CD14-positive monocyte (primary cell): ENCODE measurements at regions not wholly inside any gene's neighbourhood (a gene's known extent, or its start where the extent isn't known, plus 50 kb on each side); places are given as distances from the start of the nearest gene placed in this dataset.

Experiments
- DNase-seq, 3 donors: peaks; one replicate each; pipeline ENCODE4 v3.0.0-alpha.2; 2011 to 2022
- H2AFZ ChIP-seq: 2 replicates; pipeline ENCODE4 v1.6.0; 2012; ENCODE audit warnings: mild to moderate bottlenecking, low read depth, low read length, inconsistent platforms; ENCODE audit not compliant: insufficient read depth, poor library complexity, severe bottlenecking
- H3K27ac ChIP-seq, 2 donors: 1 replicate in 1 of 2; 2 replicates in 1 of 2; pipeline ENCODE4 v1.5.1; 2012 to 2013; ENCODE audit warnings: low read length in 2 of 2, control low read depth in 1 of 2, inconsistent platforms in 1 of 2, low read depth in 1 of 2, mild to moderate bottlenecking in 1 of 2
- H3K27me3 ChIP-seq, 2 donors: one replicate each; pipeline versions ENCODE4 v1.6.0 to v1.6.1; 2011 to 2013; ENCODE audit warnings: low read length in 2 of 2; ENCODE audit not compliant: control insufficient read depth in 2 of 2, insufficient read depth in 2 of 2
- H3K36me3 ChIP-seq, 2 donors: replicated peaks in 1 of 2; 1 replicate in 1 of 2; 2 replicates in 1 of 2; pipeline versions ENCODE4 v1.5.1 to v1.6.1; 2012 to 2013; ENCODE audit warnings: low read length in 2 of 2, control low read depth in 1 of 2, inconsistent platforms in 1 of 2, mild to moderate bottlenecking in 1 of 2; ENCODE audit not compliant: insufficient read depth in 2 of 2, control insufficient read depth in 1 of 2
- H3K4me1 ChIP-seq, 2 donors: 1 replicate in 1 of 2; 2 replicates in 1 of 2; pipeline versions ENCODE4 v1.5.1 to v1.6.1; 2012 to 2013; ENCODE audit warnings: low read length in 2 of 2, control low read depth in 1 of 2, inconsistent platforms in 1 of 2, mild to moderate bottlenecking in 1 of 2, moderate library complexity in 1 of 2; ENCODE audit not compliant: insufficient read depth in 2 of 2, control insufficient read depth in 1 of 2
- H3K4me2 ChIP-seq: replicated peaks from 2 replicates; pipeline ENCODE3; 2012; ENCODE audit warnings: low read length, moderate library complexity, mild to moderate bottlenecking; ENCODE audit not compliant: poor library complexity, severe bottlenecking; ENCODE audit errors: extremely low read depth
- H3K4me3 ChIP-seq, 3 experiments: fragments of 200-600 bp in 1 of 3; sonication (generic) in 1 of 3; replicated peaks in 1 of 3; 1 replicate in 2 of 3; 2 replicates in 1 of 3; pipeline ENCODE4 v1.5.1; 2011 to 2013; ENCODE audit warnings: low read length in 3 of 3, mild to moderate bottlenecking in 3 of 3, control low read depth in 2 of 3, low read depth in 2 of 3, inconsistent platforms in 1 of 3, moderate library complexity in 1 of 3
- H3K79me2 ChIP-seq: 2 replicates; pipeline ENCODE4 v1.6.0; 2012; ENCODE audit warnings: mild to moderate bottlenecking, control low read depth, inconsistent platforms, low read length, moderate library complexity; ENCODE audit not compliant: insufficient read depth
- H3K9ac ChIP-seq: 2 replicates; pipeline ENCODE4 v1.6.0; 2017; ENCODE audit warnings: low read length, mild to moderate bottlenecking; ENCODE audit not compliant: insufficient read depth, poor library complexity, severe bottlenecking
- H3K9me3 ChIP-seq, 2 donors: replicated peaks in 1 of 2; 1 replicate in 1 of 2; 2 replicates in 1 of 2; pipeline versions ENCODE4 v1.5.1 to v1.6.1; 2012 to 2013; ENCODE audit warnings: low read length in 2 of 2, control low read depth in 1 of 2; ENCODE audit not compliant: control insufficient read depth in 1 of 2, insufficient read depth in 1 of 2
- H4K20me1 ChIP-seq: 2 replicates; pipeline ENCODE4 v1.6.0; 2012; ENCODE audit warnings: mild to moderate bottlenecking, low read length, control low read depth, moderate library complexity; ENCODE audit not compliant: insufficient read depth
- H3K27ac Mint-ChIP-seq, 7 donors: one replicate each; pipeline ENCODE4 v1.8.0; 2020; ENCODE audit warnings: mild to moderate bottlenecking in 7 of 7, mixed read lengths in 7 of 7, moderate library complexity in 6 of 7, inconsistent platforms in 2 of 7
- H3K27me3 Mint-ChIP-seq, 3 donors: one replicate each; pipeline ENCODE4 v1.8.0; 2021 to 2022; ENCODE audit warnings: low read depth in 3 of 3, mild to moderate bottlenecking in 3 of 3, mixed read lengths in 3 of 3, moderate library complexity in 3 of 3, inconsistent platforms in 1 of 3
- H3K36me3 Mint-ChIP-seq, 2 donors: one replicate each; pipeline ENCODE4 v1.8.0; 2020; ENCODE audit warnings: mixed read lengths in 2 of 2, inconsistent platforms in 1 of 2, mild to moderate bottlenecking in 1 of 2
- H3K4me1 Mint-ChIP-seq: one replicate; pipeline ENCODE4 v1.8.0; 2020; ENCODE audit warnings: mild to moderate bottlenecking, mixed read lengths
- H3K4me3 Mint-ChIP-seq, 2 donors: one replicate each; pipeline ENCODE4 v1.8.0; 2020; ENCODE audit warnings: mild to moderate bottlenecking in 2 of 2, mixed read lengths in 2 of 2, moderate library complexity in 1 of 2
- H3K9me3 Mint-ChIP-seq, 7 donors: one replicate each; pipeline ENCODE4 v1.8.0; 2020 to 2022; ENCODE audit warnings: mixed read lengths in 7 of 7, mild to moderate bottlenecking in 6 of 7, moderate library complexity in 6 of 7, inconsistent platforms in 2 of 7
- CTCF ChIP-seq: fragments of 200-600 bp; IDR thresholded peaks from one replicate; pipeline ENCODE4 v1.8.0; 2022; ENCODE audit warnings: antibody characterized with exemption, mild to moderate bottlenecking
- WGBS: methylation state at CpG from one replicate; pipeline ENCODE4 v1.1.5; 2013; ENCODE audit warnings: missing lambda C conversion rate; ENCODE audit not compliant: insufficient coverage; 5-methylcytosine and 5-hydroxymethylcytosine counted together
- intact Hi-C, 2 donors: fragments of 100-400 bp; cut with micrococcal nuclease; formaldehyde crosslinking; loops; one replicate each; pipeline versions ENCODE4 v1.15.0 to v1.15.1; 2023

GRCh38 chr15:68502398-68502901, 70.5 kb upstream of the ITGA11 start:
- peaks cover 2 to 9% (median 4%) of the 10 kb centered on the region in 3 donors for H3K27me3 Mint-ChIP-seq
- no peak for TF ChIP-seq CTCF
- no peaks in the 10 kb centered on the region for H3K36me3 Mint-ChIP-seq
- no peaks in the 10 kb centered on the region for H4K20me1 ChIP-seq
- H3K79me2 ChIP-seq = no peaks in the 10 kb centered on the region
- H3K27me3 ChIP-seq = no peaks in the 10 kb centered on the region
- H3K36me3 ChIP-seq = no peaks in the 10 kb centered on the region
- H3K27ac Mint-ChIP-seq = no peak overlapping the region
- WGBS = 85% methylated on average over 6 of the region's 11 CpGs
- no peak for DNase-seq
- no peak overlapping the region for H3K9ac ChIP-seq
- H3K4me2 ChIP-seq = no peak overlapping the region
- H3K4me3 Mint-ChIP-seq = no peak overlapping the region
- intact Hi-C loops = no loop called here
- H3K4me1 Mint-ChIP-seq = peaks cover 4% of the 10 kb centered on the region
- H3K9me3 ChIP-seq = no peaks in the 10 kb centered on the region
- H3K4me3 ChIP-seq = no peak overlapping the region
- no peaks in the 10 kb centered on the region for H3K4me1 ChIP-seq
- H3K27ac ChIP-seq = no peak overlapping the region
- H2AFZ ChIP-seq = no peak overlapping the region
- H3K9me3 Mint-ChIP-seq = no peaks in the 10 kb centered on the region

GRCh38 chr15:68503213-68503612, 71.2 kb upstream of the ITGA11 start:
- no peak overlapping the region for H3K4me3 Mint-ChIP-seq
- intact Hi-C loops = no loop called here

More at GRCh38 chr15:68503213-68503612, 71.2 kb upstream of the ITGA11 start:
- no peaks in the 10 kb centered on the region for H3K79me2 ChIP-seq
- Mint-ChIP-seq H3K9me3 (no peaks in the 10 kb centered on the region), H3K36me3 (no peaks in the 10 kb centered on the region), H3K4me1 (peaks cover 4% of the 10 kb centered on the region), H3K27ac (no peak overlapping the region), H3K27me3 (peaks cover 2 to 5% (median 4%) of the 10 kb centered on the region in 3 donors)
- no peak overlapping the region for H3K4me2 ChIP-seq
- no peak overlapping the region for H3K4me3 ChIP-seq
- no peak overlapping the region for H3K27ac ChIP-seq
- H3K27me3 ChIP-seq = no peaks in the 10 kb centered on the region
- no peaks in the 10 kb centered on the region for H4K20me1 ChIP-seq
- no peak for TF ChIP-seq CTCF
- H3K4me1 ChIP-seq = no peaks in the 10 kb centered on the region
- no peak overlapping the region for H3K9ac ChIP-seq
- H2AFZ ChIP-seq = no peak overlapping the region
- H3K9me3 ChIP-seq = no peaks in the 10 kb centered on the region
- no peak for DNase-seq
- H3K36me3 ChIP-seq = no peaks in the 10 kb centered on the region
- 100% methylated on average over 1 of the region's 7 CpGs for WGBS
